ENCODE measurements at regions not wholly inside any gene's neighbourhood (a gene's known extent, or its start where the extent isn't known, plus 50 kb on each side); places are given as distances from the start of the nearest gene placed in this dataset.

GRCh38 chr6:25010176-25010575, 74.4 kb upstream of the RIPOR2 start (continued):
- TF ChIP-seq CTCF (IDR thresholded peaks at IDR 0.05 in 2 of 3, conservative IDR thresholded peaks at IDR 0.05 in 1 of 3; ENCODE audit: control insufficient read depth in 2 of 3, extremely low read depth in 1 of 3, insufficient read depth in 1 of 3, low read depth in 3 of 3, low read length in 3 of 3) (no peak), RBBP5 (conservative IDR thresholded peaks at IDR 0.05) (no peak), TCF3 (IDR thresholded peaks at IDR 0.05; ENCODE audit: borderline replicate concordance, insufficient read depth, low read depth, low read length) (no peak), TCF12 (IDR thresholded peaks at IDR 0.05; ENCODE audit: low read depth, low read length) (no peak), EP300 (IDR thresholded peaks at IDR 0.05; ENCODE audit: borderline replicate concordance in 1 of 2, control insufficient read depth in 1 of 2, low read depth in 2 of 2, low read length in 2 of 2) (no peak), KDM1A (IDR thresholded peaks at IDR 0.05; ENCODE audit: borderline replicate concordance) (no peak), NFXL1 (IDR thresholded peaks at IDR 0.05; ENCODE audit: borderline replicate concordance) (no peak), SPI1 (IDR thresholded peaks at IDR 0.05; ENCODE audit: borderline replicate concordance, insufficient read depth, low read depth, low read length) (no peak)

GRCh38 chr6:25010902-25011625, 75.3 kb upstream of the RIPOR2 start:
- no peak overlapping the region for H3K4me3 ChIP-seq
- no peaks in the 10 kb centered on the region for H3K9me3 ChIP-seq (replicated peaks; ENCODE audit: control insufficient read depth, insufficient read depth, low read length)
- in situ Hi-C loops (cut with MboI) (loop anchor here (10.0 kb wide), 1 partner anchor 426 kb away; no protein-coding TSS in a partner anchor), intact Hi-C loops (cut with micrococcal nuclease; ENCODE audit: unreplicated experiment) (no loop called here)
- H3K27me3 ChIP-seq (replicated peaks in 1 of 2; ENCODE audit: control insufficient read depth in 2 of 2, insufficient read depth in 2 of 2, low read length in 1 of 2), result no peaks in the 10 kb centered on the region
- no peak overlapping the region for H3K4me2 ChIP-seq (ENCODE audit: control insufficient read depth, insufficient read depth)
- 100% methylated on average over 3 of the region's 3 CpGs for WGBS (ENCODE audit: insufficient coverage, insufficient replicate concordance, low lambda C conversion rate, missing lambda C conversion rate)
- RAD21 ChIA-PET (ENCODE audit: unreplicated experiment), result no interaction called here
- H4K20me1 ChIP-seq (ENCODE audit: control insufficient read depth, insufficient read depth), result no peaks in the 10 kb centered on the region
- SMC1A ChIA-PET (ENCODE audit: uncharacterized antibody, unreplicated experiment), result interaction anchor here (1.5 to 11.1 kb wide), 3 partner anchors 19 to 155 kb away, joined by 6 to 144 read pairs (median 37); partner anchors contain the start of gene RIPOR2
- no peak overlapping the region for H2AFZ ChIP-seq (ENCODE audit: control insufficient read depth, low read depth, low read length)
- H3K36me3 ChIP-seq (ENCODE audit: control insufficient read depth in 2 of 2, insufficient read depth in 2 of 2, low read length in 1 of 2), result no peaks in the 10 kb centered on the region
- CTCF ChIA-PET, result interaction anchor here (3.4 to 18.8 kb wide), 4 partner anchors 18 to 157 kb away, joined by 18 to 314 read pairs (median 100); partner anchors contain the start of gene RIPOR2
- no peak for FAIRE-seq
- no TSS peak for BruUV-seq (replicated peaks)
- H3K9ac ChIP-seq (ENCODE audit: control insufficient read depth, insufficient read depth, low read length), result no peak overlapping the region
- peaks cover 18% of the 10 kb centered on the region for H3K4me1 ChIP-seq (ENCODE audit: control insufficient read depth, insufficient read depth, low read length)
- ATAC-seq, result no peak
- no peak overlapping the region for H3K27ac ChIP-seq (ENCODE audit: control insufficient read depth, insufficient read depth)
- POLR2A ChIA-PET, result no interaction called here
- no peaks in the 10 kb centered on the region for H3K79me2 ChIP-seq (ENCODE audit: control insufficient read depth, insufficient read depth, low read length)
- DNase-seq (ENCODE audit: low read depth, low spot score), result no peak
- no peak for TF ChIP-seq USF1 (IDR thresholded peaks at IDR 0.05; ENCODE audit: borderline replicate concordance, extremely low read length, insufficient read depth, low read depth, low read length)
- no peak for TF ChIP-seq PAX8 (IDR thresholded peaks at IDR 0.05)
- TF ChIP-seq MEF2A (IDR thresholded peaks at IDR 0.05; ENCODE audit: insufficient read depth, low read depth, low read length), result no peak
- TF ChIP-seq RCOR1 (conservative IDR thresholded peaks at IDR 0.05; ENCODE audit: low read depth, low read length), result no peak
- TF ChIP-seq ZNF207 (IDR thresholded peaks at IDR 0.05; ENCODE audit: borderline replicate concordance), result no peak
- TF ChIP-seq SP1 (IDR thresholded peaks at IDR 0.05; ENCODE audit: low read depth, low read length), result no peak
- TF ChIP-seq MTA2 (IDR thresholded peaks at IDR 0.05; ENCODE audit: low read depth), result no peak
- TF ChIP-seq ATF7 (IDR thresholded peaks at IDR 0.05; ENCODE audit: low read depth), result no peak
- TF ChIP-seq NFYB (IDR thresholded peaks at IDR 0.05; ENCODE audit: insufficient read depth, low read depth, low read length), result no peak
- no peak for TF ChIP-seq E4F1 (IDR thresholded peaks at IDR 0.05; ENCODE audit: borderline replicate concordance, partially characterized antibody)

Data from GM12878 (cell line).